C4-2B (cell line): ENCODE measurements at regions not wholly inside any gene's neighbourhood (a gene's known extent, or its start where the extent isn't known, plus 50 kb on each side); places are given as distances from the start of the nearest gene placed in this dataset.

ENCODE experiments used
- ZFX ChIP-seq: fragments of 450-650 bp; IDR thresholded peaks from 2 replicates; pipeline ENCODE4 v1.6.1; 2017
- TF ChIP-seq, protein P1 (sequence below): fragments of 450-650 bp; conservative IDR thresholded peaks from 2 replicates; pipeline ENCODE4 v1.5.1; 2017; ENCODE audit warnings: mild to moderate bottlenecking

DNA sequence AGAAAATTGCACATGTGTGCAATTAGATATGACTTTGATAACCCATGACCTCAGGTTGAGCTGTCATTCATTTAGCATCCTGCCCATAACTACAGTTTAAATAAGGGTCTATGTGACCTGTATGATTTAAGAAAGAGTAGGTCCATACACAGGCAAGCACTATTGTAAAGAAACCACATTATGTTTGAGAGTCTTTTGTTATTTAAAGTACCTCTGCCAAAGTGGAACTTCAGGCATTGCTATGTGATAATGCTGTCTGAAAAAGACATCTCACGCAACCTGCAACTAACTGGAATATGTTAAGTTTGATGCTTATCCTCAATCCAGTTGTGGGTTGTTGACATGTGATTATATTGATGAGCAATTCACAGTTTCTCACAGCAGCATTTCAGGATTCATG, 317.0 kb downstream of the TMEM161B start:
- TF ChIP-seq, protein P1, sequence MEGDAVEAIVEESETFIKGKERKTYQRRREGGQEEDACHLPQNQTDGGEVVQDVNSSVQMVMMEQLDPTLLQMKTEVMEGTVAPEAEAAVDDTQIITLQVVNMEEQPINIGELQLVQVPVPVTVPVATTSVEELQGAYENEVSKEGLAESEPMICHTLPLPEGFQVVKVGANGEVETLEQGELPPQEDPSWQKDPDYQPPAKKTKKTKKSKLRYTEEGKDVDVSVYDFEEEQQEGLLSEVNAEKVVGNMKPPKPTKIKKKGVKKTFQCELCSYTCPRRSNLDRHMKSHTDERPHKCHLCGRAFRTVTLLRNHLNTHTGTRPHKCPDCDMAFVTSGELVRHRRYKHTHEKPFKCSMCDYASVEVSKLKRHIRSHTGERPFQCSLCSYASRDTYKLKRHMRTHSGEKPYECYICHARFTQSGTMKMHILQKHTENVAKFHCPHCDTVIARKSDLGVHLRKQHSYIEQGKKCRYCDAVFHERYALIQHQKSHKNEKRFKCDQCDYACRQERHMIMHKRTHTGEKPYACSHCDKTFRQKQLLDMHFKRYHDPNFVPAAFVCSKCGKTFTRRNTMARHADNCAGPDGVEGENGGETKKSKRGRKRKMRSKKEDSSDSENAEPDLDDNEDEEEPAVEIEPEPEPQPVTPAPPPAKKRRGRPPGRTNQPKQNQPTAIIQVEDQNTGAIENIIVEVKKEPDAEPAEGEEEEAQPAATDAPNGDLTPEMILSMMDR: no peak
- TF ChIP-seq ZFX: no peak
